SIG-M5 (cell line): ENCODE measurements at regions not wholly inside any gene's neighbourhood (a gene's known extent, or its start where the extent isn't known, plus 50 kb on each side); places are given as distances from the start of the nearest gene placed in this dataset.
"Not testable (repeated sequence)": the region's sequence is repeated elsewhere in the genome, so short reads cannot be mapped to it uniquely, and the experiment has no call there.

Experiments
- DNase-seq: peaks from one replicate; lab custom pipeline; 2025; lab: John Stamatoyannopoulos, UW

DNA sequence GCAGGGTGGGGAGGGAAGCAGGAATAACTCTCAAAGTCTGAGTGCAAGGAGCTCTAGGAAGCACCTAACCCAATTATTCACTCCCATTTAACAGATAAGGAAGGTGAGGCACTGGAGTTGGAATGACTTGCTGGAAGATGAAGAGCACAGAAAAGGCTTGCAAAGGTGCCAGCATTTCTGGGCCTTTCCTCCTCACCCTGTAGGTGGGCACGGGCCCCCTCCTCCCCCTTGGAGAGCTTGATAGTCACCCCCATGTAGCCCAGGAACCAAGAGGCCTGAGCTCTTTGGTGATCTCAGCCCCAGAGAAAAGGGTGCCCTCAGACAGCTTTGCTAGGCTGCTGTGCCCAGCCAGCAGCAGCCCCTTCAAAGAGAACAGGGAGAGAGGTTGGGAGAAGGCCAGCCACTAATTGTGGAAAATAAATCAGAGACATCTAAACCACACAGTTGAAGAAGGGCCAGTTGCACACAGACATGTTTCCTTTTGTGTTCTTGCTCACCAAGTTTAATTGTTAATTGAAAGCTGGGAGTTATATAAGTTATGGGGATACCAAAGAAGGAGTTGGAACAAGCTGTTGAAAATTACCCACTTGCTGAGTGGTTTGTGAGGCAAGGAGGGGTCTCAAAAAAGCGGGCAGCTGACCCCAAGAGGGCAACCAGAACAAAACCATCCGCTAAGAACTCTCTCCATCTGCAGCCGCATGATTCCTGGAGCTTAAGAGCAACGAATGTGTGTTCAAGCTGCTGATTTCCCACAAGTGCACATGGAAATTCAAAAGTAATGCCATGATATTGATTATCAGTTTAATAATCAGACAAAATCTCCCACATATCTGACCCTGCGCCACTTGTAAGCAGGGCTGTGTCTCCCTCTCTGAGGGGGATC, 77.0 kb downstream of the MRPL14 start:
- no peak for DNase-seq

DNA sequence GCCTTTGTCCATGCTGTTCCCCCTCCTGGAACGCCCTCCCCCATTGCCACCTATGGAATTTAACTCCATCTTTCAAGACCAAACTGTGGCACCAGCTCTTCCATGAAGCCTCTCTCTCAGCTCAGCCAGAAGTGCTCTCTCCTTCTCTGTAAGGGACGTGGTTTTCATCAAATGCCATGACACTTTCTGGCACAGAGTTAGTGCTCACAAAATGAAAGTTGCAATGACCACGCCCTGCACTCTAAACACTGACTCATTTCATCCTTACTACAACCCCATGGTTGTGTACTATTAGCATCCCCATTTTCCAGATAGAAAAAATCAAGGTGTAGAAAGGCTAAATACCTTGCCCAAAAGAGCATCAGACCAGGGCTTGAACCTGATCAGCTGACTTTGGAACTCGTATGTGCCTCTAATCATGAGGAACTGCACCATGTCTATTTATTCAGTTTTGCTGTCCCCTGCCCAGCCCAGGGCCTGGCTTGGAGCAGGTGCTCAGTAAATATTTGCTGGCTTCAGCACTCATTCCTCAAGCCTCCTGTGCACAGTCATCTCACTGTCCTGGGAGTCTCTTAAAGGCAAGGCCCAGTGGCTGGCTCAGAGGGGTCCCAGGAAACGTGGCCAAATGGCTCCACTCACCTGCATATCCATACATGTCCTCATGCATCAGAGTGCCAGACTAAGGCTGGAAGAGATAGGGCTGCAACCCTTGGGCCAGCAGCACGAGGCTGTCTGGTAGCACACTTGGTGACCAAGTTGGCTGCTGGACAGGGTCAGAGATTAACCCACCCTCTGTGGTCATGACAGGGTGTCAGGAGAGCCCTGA, 77.9 kb downstream of the MRPL14 start:
- DNase-seq: no peak

DNA sequence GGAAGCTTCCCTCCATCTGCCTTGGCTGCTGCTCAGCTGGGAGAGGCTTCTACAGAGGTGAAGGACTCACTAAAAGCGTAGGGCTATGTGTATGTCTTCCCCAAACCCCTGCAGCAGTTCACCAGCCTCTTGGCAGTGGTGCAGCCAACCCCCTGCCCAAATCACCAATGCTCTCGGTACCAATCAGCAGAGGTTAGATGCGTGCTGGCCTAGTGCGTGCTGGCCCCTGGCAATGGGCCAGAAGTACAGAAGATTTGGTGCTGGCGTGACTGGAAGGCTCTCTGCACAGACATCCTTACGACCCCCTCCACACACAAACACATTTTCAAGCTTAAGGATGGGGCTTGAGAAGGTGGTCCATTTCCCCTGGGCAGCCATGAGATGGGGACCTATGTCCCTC, 79.0 kb downstream of the MRPL14 start:
- DNase-seq: no peak

DNA sequence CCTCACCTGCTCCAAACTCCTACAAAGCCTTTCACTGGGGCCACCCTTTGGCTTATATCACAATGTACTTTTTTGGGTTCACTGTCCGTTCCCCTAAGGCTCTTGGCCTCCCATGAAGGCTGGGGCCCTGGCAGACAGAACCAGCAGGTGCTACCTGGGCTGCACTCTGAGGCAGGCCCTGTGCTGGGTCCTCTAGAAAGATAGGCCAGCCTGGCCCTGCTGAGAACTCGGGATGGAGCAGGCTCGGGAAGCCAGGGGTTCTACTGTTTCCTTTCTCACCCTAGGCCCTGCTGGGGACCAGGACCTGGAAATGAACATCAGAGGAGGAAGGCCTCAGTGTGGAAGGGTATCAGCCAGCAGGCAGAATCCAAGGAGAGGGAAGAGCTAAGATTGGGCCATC, 79.5 kb downstream of the MRPL14 start:
- no peak for DNase-seq

DNA sequence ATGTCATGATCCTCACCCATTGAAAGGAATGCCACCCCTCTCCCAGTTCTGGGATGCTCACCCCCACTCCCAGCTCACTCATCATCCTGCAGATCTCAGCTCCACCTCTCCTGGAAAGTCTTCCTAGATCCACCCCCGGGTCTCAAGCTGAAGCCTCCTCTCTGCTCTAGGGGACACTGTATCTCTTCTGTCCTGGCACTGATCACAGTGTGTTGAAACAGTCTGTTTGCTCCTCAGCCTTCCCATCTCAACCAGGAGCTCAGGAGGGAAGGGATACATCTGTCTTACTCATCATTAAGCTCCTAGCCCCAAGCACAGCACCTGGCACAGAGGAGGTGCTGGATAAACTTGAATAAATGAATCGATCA, 80.1 kb downstream of the MRPL14 start:
- DNase-seq: no peak

DNA sequence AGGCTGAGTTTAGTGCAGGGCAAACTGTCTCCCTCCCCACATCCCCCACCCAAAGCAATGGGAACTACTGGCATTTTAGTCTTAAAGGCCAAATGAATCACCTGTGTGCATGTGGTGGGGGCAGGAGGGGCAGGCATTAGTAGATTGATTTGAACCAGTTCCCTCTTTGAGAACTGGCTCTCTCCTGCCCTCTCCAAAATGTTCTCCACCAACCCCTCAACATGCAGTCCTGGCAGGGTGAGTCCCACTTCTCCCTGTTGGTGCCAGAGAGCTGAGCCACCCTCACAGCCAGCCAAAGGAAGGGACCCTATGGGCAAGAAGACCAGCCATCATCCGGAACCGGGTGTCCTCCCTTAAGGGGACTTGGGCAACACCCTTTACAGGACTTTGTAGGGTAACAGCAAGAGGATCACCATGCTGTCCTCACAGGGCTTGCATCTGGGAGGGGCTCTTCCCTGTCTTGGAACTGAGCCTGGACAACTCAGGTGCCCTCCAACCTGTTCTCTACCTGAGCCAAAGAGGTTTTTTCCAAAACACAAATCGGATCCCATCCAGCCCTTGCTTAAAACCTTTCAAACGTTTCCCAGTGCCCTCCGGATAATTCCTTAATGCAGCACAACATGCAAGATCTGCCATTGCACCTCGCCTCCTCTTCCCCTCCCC, 80.6 kb downstream of the MRPL14 start:
- DNase-seq: no peak

DNA sequence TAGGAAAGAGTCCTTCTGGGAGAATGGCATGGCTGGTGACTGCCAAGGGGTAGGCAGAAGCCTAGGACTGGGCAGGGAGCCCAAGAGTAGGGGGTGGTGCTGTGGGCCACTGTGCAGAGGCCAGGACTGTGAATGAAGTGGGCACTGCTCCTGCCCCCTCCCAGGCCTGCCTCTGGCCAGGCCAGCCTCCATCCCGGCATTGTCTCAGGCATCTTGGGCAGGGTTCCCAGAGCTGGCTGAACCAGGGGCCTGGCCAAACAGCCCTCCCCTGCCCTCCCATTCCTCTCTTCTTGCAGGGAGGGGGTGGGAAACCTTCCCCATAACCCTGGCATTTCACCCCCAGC, 81.6 kb downstream of the MRPL14 start:
- DNase-seq: no peak

DNA sequence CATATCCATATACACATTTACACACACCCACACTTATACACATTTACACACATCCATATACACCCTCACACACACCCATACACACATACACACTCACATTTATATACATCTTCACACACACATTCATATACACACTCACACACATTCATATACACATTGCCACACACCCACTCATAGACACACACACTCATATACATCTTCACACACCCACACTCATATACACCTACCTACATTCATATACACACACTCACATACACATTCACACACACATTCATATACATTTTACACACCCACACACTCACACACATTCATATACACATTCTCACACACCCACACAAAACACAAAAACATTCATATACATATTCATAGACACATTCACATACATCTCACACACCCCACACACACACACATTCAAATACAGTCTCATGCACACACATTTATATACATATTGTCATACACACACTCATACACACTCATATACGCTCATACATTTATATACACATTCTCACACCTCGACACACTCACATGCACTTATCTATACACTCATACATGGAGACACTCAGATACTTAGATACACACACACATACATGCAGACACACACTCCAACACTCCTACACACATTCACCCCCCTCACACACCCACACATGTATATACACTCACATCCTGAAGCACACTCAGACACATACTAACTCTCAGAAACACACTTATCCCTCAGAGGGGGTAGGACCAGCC, 82.1 kb downstream of the MRPL14 start:
- no peak for DNase-seq

DNA sequence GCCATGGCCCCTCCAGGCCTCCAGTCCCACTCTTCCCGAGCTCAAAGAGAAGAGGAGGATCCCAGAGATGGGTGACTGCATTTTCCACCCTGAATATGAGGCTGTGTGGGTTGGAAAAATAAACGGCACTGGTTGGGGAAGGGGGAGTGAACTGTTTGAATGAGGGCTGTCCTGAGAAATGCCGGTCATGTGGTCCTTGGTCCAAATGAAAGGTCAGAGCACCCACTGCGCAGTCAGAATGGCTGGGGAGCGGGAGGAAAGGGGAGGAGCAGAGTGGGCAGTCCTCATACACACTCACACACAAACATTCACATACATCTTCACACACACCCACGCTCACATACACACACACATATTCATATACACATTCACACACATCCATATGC, 83.1 kb downstream of the MRPL14 start:
- DNase-seq: no peak

DNA sequence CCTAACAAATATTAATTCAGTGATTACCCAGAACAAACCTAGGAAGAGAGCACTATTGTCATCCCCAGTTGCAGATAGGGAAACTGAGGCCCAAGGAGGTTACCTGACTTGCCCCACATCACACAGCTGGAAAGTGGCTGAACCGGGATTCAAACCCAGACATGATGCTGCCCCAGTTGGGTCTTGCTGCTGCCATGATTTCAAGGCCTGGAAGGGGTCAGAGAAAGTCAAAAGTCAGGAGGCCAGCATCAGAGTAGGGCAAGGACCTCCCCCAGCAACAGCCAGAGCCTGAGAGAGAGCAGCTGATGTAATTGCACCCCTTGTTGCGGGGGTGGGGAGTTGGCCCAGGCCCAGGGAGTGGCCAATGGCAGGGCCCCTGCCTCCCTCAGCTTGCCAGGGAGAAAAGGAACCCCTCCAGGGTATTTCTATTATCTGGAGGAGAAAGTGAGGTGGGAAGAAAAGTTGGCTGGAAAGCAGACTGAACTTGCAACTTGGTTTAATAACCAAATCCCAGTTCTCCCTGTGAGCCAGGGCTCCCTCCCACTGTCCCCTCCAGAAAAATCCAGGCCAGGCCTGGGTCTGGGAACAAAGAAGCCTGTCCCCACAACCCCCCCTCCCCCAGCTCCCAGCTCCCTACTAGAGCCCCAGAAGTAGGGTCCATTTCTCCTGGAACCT, 83.6 kb downstream of the MRPL14 start:
- no peak for DNase-seq

DNA sequence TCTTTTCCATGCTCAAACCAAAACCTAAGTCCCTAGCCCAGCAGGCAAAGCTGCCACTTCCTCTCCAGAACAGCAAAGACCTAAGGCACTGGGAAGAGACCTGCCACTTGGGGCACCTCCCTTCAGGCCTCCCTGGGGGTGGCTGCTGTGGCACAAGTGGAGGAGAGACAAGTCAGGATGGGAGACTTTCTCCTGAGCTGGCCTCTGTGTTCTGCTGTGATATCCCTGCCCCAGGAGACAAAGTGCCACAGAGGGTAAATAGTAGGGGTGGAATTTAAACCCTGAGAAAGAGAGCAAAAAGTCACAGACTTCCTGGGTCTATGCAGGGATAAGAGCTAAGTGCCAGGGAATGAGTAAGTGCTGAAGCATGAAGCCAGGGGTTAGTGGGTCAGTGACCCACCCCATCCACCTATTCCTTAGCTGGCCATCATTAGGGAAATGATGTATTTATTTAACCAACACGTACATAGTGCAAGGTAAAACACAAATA, 84.2 kb downstream of the MRPL14 start:
- no peak for DNase-seq

DNA sequence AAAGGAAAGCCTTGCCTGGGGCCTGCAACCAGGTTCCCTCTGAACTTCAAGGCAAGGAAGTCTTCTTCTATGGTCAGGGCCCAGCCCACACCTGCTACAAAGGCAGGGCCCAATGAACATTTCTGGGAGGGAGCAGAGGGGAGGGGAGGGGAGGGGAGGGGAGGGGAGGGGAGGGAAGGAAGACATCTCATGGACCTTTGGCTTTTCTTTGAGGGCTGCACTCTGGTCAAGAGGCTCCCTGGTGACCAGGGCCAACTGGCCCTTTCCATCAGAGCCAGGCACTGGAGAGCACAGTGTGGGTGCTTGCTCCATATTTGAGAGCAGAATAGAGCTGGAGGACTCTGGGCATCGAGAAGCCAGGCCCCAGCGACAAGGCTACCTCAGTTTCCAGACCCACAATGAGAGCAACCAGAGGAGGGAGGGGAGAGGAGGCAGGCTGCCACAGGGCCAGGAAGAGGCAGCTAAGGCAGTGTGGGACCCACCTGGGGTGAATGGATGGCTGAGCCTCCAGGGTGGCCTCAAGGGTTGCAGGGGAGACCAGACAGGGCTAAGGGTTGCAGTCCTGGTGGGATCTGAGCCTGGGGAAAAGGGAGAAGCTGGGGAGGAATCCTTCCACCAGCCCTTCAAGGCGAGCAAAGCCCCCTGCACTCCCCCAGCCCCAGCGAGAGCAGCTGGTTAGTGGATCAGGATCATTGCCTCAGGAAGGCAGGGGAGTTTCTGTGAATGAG, 84.8 kb downstream of the MRPL14 start:
- DNase-seq: no peak

DNA sequence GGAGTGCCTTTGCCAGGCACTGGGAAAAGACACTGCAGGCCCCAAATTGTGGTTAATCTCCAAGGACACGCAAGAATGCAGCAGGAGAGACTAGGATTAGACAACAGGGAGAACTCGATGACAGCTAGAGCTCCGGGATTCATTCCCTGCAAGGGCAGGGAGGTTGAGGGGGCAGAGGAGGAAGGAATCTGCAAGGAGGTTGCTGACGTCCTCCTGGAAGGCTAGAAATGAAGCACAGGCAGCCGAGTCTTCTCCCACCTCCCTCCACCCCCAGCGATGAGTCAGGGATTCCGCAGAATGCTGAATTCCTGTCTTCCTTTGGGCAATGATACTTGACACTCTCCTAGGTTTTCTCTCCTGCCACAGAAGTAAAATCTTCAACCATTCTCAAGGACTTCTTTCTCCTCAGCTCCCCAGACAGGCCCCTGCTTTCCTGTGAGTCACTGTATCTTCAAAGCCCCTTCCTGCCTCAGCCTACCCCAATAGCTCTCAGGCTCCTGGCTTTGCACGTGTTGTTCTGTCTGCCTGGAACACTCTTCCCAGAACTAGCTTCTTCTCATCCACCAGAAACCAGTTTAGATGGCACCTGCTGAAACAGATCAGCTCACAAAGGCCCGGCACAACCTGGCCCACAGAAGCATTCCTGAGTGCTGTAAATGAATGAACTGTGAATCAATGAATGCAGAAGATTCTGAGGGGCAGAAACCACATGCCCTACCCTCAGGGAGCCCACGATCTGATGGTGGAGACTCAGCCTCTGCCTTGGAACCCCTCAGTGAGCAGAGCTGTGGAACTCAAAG, 85.6 kb downstream of the MRPL14 start:
- DNase-seq: no peak

DNA sequence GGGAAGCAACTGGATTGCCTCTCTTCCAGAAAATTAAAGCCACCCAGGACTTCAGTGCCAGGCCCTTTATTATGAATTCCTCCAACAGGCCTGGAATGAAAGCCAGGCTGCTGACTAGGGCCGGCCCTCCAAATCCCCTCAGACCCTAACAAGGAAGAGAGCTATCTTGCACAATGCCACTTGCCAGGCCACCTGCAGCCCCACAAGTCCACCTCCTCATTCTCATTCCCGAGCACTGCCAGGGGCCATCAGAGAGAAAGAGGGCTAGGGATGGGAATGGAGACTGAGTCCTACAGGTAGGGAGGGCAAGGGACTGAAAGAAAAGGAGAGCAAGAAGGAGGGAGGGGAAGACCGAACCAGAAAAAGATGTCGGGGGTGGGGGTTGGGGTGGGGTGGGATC, 86.5 kb downstream of the MRPL14 start:
- DNase-seq: no peak

DNA sequence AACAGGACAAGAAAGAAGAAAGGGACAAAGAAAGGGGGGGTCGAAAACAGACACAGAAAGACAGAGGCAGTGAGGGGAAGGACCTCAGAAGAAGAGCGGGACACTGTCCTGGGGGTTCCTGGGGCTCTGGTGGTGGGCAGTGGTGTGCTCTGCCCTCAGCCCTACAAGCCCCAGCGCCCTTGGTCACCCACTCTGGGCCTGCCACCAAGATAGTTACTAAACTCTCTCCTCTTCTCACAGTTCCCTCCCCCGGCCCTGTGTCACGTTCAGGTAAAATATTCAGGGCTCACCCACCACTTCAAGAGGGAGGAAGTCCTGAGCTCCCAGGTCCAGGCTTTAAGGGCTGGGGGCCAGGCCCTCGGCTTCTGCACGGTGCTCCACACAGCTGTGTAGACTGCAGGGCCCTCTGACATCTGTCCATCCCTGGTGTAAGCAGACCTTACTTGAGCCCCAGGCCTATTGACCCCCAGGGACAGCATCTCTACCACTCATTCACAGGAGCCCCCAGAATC, 87.4 kb downstream of the MRPL14 start:
- DNase-seq: no peak

DNA sequence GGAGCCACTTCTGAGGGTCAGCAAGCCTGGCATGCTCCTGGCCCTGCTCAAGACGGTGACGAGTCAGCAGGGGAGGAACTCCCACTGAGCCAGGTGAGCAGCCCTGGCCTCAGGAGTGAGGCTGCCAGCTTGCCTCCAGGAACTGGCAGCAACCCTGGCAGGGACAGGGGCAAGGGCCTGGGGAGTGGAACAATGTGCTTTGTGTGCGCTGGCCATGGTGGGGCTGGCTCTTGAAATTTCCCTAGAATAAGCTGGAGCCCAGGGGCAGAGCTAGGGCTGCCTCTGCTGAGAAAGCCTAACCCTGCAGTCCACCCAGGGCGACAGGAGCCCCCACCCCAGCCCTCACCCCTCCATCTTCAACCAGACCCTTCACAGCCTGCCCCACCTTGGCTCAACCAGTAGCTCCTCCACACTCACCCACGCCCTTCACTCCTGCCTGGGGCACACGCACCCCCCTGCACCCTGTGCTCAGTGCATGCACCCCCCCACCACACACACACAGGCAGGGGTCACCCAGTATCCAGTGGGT, 88.0 kb downstream of the MRPL14 start:
- DNase-seq: no peak

DNA sequence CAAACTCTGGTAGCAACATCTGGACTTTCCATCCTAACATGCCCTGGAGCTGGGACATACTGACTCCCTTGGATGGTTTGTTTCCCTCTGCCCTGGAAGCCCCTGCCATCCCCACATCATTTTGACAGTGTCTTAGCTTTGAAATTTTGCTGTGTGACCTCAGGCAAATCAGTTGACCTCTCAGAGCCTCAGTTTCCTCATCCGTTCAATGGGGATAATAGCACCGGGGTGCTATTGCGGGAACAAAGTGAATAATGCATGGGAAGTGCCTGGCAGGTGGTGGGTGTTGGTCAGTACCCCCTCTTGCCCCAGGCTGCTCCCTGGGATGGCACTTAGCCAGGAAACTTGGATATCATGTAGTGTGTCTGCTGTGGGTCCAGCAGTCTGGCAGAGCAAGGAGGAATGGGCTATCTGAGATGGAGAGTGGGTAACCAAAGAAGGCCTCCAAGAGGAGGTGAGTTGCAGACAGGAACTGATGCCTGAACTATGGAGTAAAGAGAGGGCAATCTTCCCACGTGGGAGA, 88.6 kb downstream of the MRPL14 start:
- no peak for DNase-seq

DNA sequence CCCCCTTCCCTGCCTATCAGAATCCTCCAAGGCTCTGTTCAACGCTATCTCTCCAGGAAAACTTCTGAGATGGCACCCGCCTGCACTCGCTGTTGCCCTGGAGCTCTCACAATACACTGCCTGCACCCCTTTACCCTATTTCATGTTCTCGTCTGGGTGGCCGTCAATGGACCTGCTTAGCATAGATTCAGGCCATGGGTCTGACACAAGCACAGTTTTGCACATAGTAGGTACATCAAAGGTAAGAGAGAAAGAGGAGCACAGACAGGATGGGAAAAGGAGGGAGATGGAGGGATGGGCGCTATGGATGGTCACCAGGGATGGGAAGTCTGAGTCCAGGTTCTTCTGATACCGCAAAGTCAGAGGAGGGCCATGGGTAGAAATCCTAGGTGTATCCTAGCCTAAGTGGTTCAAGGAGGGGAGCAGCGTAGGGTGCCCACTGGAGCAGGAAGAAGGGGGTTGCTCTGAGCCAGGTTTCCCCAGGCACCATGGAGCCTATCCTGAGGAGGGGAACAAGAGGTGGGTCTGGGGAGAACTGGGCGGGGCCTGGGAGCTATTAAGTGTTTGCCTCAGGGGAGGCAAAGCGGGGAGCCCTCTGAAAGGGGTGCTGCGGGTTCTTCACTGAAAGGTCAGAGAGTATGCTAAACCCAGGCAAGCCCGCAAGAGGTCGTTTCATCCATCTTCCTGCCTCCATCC, 89.3 kb downstream of the MRPL14 start:
- DNase-seq: no peak

DNA sequence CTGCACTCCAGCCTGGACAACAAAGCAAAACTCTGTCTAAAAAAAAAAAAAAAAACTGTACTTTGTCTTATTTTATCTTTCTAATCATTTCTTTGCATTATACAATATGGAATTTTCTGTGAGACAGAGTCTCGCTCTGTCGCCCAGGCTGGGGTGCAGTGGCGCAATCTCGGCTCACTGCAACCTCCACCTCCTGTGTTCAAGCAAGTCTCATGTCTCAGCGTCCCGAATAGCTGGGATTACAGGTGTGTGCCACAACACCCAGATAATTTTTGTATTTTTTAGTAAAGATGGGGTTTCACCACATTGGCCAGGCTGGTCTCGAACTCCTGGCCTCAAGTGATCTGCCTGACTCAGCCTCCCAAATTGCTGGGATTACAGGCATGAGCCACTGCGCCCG, 90.0 kb downstream of the MRPL14 start:
- not testable (repeated sequence) for DNase-seq
